NCI-H510A treated with DMSO at 0.1 percent for 48 hours (cell line): ENCODE measurements at regions not wholly inside any gene's neighbourhood (a gene's known extent, or its start where the extent isn't known, plus 50 kb on each side); places are given as distances from the start of the nearest gene placed in this dataset.

Experiments used
- DNase-seq: peaks from one replicate; lab custom pipeline; 2025; lab: John Stamatoyannopoulos, UW

GRCh38 chr5:148708854-148709253 is 54.5 kb upstream of the HTR4 start:
- no peak for DNase-seq

- DNase-seq, result no peak
These were observed 57.6 kb upstream of the HTR4 start for GRCh38 chr5:148711961-148712360.

- DNase-seq, result no peak
These were observed 59.6 kb upstream of the HTR4 start for GRCh38 chr5:148713735-148714508.

- no peak for DNase-seq
These were observed 62.4 kb upstream of the HTR4 start for GRCh38 chr5:148716716-148717115.

GRCh38 chr5:148717668-148718067 is 63.3 kb upstream of the HTR4 start:
- DNase-seq, result no peak

GRCh38 chr5:148719605-148720004 is 65.3 kb upstream of the HTR4 start:
- DNase-seq, result no peak

- DNase-seq, result no peak
These were observed 65.9 kb upstream of the HTR4 start for GRCh38 chr5:148720257-148720656.

GRCh38 chr5:148723143-148723542 is 68.8 kb upstream of the HTR4 start:
- DNase-seq, result no peak

- peak; percentile 72 for DNase-seq
These were observed 71.3 kb upstream of the HTR4 start for GRCh38 chr5:148725675-148726074.

GRCh38 chr5:148729182-148729581 is 74.9 kb upstream of the HTR4 start:
- peak; percentile 44 for DNase-seq

GRCh38 chr5:148730270-148730669 is 75.9 kb upstream of the HTR4 start:
- DNase-seq, result no peak

GRCh38 chr5:148730942-148731898 is 76.9 kb upstream of the HTR4 start:
- peak; percentile 92 for DNase-seq

GRCh38 chr5:148732692-148733091 is 78.4 kb upstream of the HTR4 start:
- no peak for DNase-seq

GRCh38 chr5:148733601-148734438 is 79.5 kb upstream of the HTR4 start:
- peak; percentile 74 for DNase-seq

GRCh38 chr5:148734518-148734917 is 80.2 kb upstream of the HTR4 start:
- DNase-seq, result no peak

GRCh38 chr5:148735301-148735835 is 81.0 kb upstream of the HTR4 start:
- DNase-seq, result peak; percentile 37

- no peak for DNase-seq
These were observed 84.7 kb upstream of the HTR4 start for GRCh38 chr5:148739023-148739422.

GRCh38 chr5:148739524-148739923 is 85.2 kb upstream of the HTR4 start:
- DNase-seq, result no peak

GRCh38 chr5:148740079-148740858 is 85.9 kb upstream of the HTR4 start:
- no peak for DNase-seq

GRCh38 chr5:148740966-148741742 is 85.3 kb upstream of the ADRB2 start:
- DNase-seq, result peak; percentile 84
